ENCODE measurements at regions not wholly inside any gene's neighbourhood (a gene's known extent, or its start where the extent isn't known, plus 50 kb on each side); places are given as distances from the start of the nearest gene placed in this dataset.

GRCh38 chr2:51448911-51449310, 417.0 kb upstream of the NRXN1 start:
- ChIA-PET CTCF (no interaction called here), POLR2A (no interaction called here)
- H3K4me2 ChIP-seq = no peak overlapping the region
- no peak for DNase-seq (ENCODE audit: low read depth in 1 of 2, low spot score in 1 of 2)
- no peak for FAIRE-seq
- peaks cover 6% of the 10 kb centered on the region; the same call in 2 of the 3 replicates for H3K9me3 ChIP-seq
- H3K4me3 ChIP-seq = no peak overlapping the region
- no peaks in the 10 kb centered on the region for H3K4me1 ChIP-seq
- no peak for ATAC-seq
- no peak overlapping the region for H3K27ac ChIP-seq
- TF ChIP-seq ZSCAN20 (CRISPR knock-in tag; IDR thresholded peaks at IDR 0.05) (no peak), KDM5A (IDR thresholded peaks at IDR 0.05) (no peak), NPAS2 (CRISPR knock-in tag; IDR thresholded peaks at IDR 0.05; ENCODE audit: borderline replicate concordance) (no peak), RAD21 (conservative IDR thresholded peaks at IDR 0.05 in 1 of 2, IDR thresholded peaks at IDR 0.05 in 1 of 2) (no peak), MAZ (IDR thresholded peaks at IDR 0.05; ENCODE audit: borderline replicate concordance, low read depth, low read length) (no peak), RFX5 (IDR thresholded peaks at IDR 0.05) (no peak), NR3C1 (IDR thresholded peaks at IDR 0.05) (no peak), USF2 (IDR thresholded peaks at IDR 0.05) (no peak), NFE2L2 (conservative IDR thresholded peaks at IDR 0.05; ENCODE audit: low read length) (no peak), CBX2 (IDR thresholded peaks at IDR 0.05; ENCODE audit: borderline replicate concordance, low read depth) (no peak)

GRCh38 chr2:51441786-51442185, 409.9 kb upstream of the NRXN1 start:
- H3K9me3 ChIP-seq = peaks cover 10% of the 10 kb centered on the region; the same call in 2 of the 3 replicates
- no peak overlapping the region for H3K4me3 ChIP-seq
- ATAC-seq = no peak
- no peak for FAIRE-seq
- no peak overlapping the region for H3K4me2 ChIP-seq
- DNase-seq (ENCODE audit: low read depth in 1 of 2, low spot score in 1 of 2) = no peak
- H3K27ac ChIP-seq = no peak overlapping the region
- no peaks in the 10 kb centered on the region for H3K4me1 ChIP-seq
- CTCF ChIA-PET = no interaction called here
- TF ChIP-seq RFX5 (IDR thresholded peaks at IDR 0.05) (no peak), E2F6 (IDR thresholded peaks at IDR 0.05; ENCODE audit: borderline replicate concordance, low read depth) (no peak), CEBPB (IDR thresholded peaks at IDR 0.05) (no peak), EP300 (IDR thresholded peaks at IDR 0.05) (no peak), NPAS2 (CRISPR knock-in tag; IDR thresholded peaks at IDR 0.05; ENCODE audit: borderline replicate concordance) (no peak), USF2 (IDR thresholded peaks at IDR 0.05) (no peak), TFCP2L1 (CRISPR knock-in tag; IDR thresholded peaks at IDR 0.05) (no peak), CBX2 (IDR thresholded peaks at IDR 0.05; ENCODE audit: borderline replicate concordance, low read depth) (no peak), HOXA7 (CRISPR knock-in tag; IDR thresholded peaks at IDR 0.05) (no peak), HES2 (IDR thresholded peaks at IDR 0.05) (no peak), FOXS1 (CRISPR knock-in tag; IDR thresholded peaks at IDR 0.05) (no peak), MAFK (IDR thresholded peaks at IDR 0.05; ENCODE audit: partially characterized antibody) (no peak), CBX8 (IDR thresholded peaks at IDR 0.05) (no peak), HOXB5 (CRISPR knock-in tag; IDR thresholded peaks at IDR 0.05) (no peak), ESRRA (IDR thresholded peaks at IDR 0.05; ENCODE audit: borderline replicate concordance, low read length) (no peak), KDM1A (IDR thresholded peaks at IDR 0.05; ENCODE audit: low read depth) (no peak), CTCF (IDR thresholded peaks at IDR 0.05) (no peak), RCOR1 (IDR thresholded peaks at IDR 0.05; ENCODE audit: low read depth, low read length) (no peak)
- POLR2A ChIA-PET = no interaction called here
- 32% methylated on average over 8 of the region's 8 CpGs for WGBS (ENCODE audit: missing lambda C conversion rate)

Data from A549 (cell line).